ENCODE measurements at regions not wholly inside any gene's neighbourhood (a gene's known extent, or its start where the extent isn't known, plus 50 kb on each side); places are given as distances from the start of the nearest gene placed in this dataset.
A peak's percentile ranks its signal among the peaks of the same experiment; 100 is the strongest.

- no peak for DNase-seq (ENCODE audit: low read depth)
Measured at GRCh38 chr1:216883518-216883917, 160.3 kb upstream of the ESRRG start.

GRCh38 chr1:216881695-216882094, 158.5 kb upstream of the ESRRG start:
- DNase-seq (ENCODE audit: low read depth) = no peak

- no peak for DNase-seq (ENCODE audit: low read depth)
Measured at GRCh38 chr1:216866714-216867113, 143.5 kb upstream of the ESRRG start.

- no peak for DNase-seq (ENCODE audit: low read depth)
Measured at GRCh38 chr1:216855810-216856209, 132.6 kb upstream of the ESRRG start.

GRCh38 chr1:216854836-216855484, 131.7 kb upstream of the ESRRG start:
- no peak for DNase-seq (ENCODE audit: low read depth)

- no peak for DNase-seq (ENCODE audit: low read depth)
Measured at GRCh38 chr1:216851073-216851472, 127.8 kb upstream of the ESRRG start.

GRCh38 chr1:216849146-216849545, 125.9 kb upstream of the ESRRG start:
- DNase-seq (ENCODE audit: low read depth) = no peak

GRCh38 chr1:216847397-216848036, 124.3 kb upstream of the ESRRG start:
- DNase-seq (ENCODE audit: low read depth) = peak; percentile 51

- DNase-seq (ENCODE audit: low read depth) = no peak
Measured at GRCh38 chr1:216846339-216846738, 123.1 kb upstream of the ESRRG start.

- no peak for DNase-seq (ENCODE audit: low read depth)
Measured at GRCh38 chr1:216843409-216843808, 120.2 kb upstream of the ESRRG start.

GRCh38 chr1:216841165-216841564, 117.9 kb upstream of the ESRRG start:
- DNase-seq (ENCODE audit: low read depth) = no peak

- DNase-seq (ENCODE audit: low read depth) = no peak
Measured at GRCh38 chr1:216836316-216836715, 113.1 kb upstream of the ESRRG start.

GRCh38 chr1:216833509-216833908, 110.3 kb upstream of the ESRRG start:
- no peak for DNase-seq (ENCODE audit: low read depth)

GRCh38 chr1:216832192-216832591, 109.0 kb upstream of the ESRRG start:
- DNase-seq (ENCODE audit: low read depth) = no peak

- no peak for DNase-seq (ENCODE audit: low read depth)
Measured at GRCh38 chr1:216830424-216831210, 107.4 kb upstream of the ESRRG start.

- no peak for DNase-seq (ENCODE audit: low read depth)
Measured at GRCh38 chr1:216827251-216827650, 104.0 kb upstream of the ESRRG start.

GRCh38 chr1:216826646-216827045, 103.4 kb upstream of the ESRRG start:
- DNase-seq (ENCODE audit: low read depth) = no peak

- no peak for DNase-seq (ENCODE audit: low read depth)
Measured at GRCh38 chr1:216826214-216826613, 103.0 kb upstream of the ESRRG start.

- no peak for DNase-seq (ENCODE audit: low read depth)
Measured at GRCh38 chr1:216825557-216825956, 102.3 kb upstream of the ESRRG start.

GRCh38 chr1:216824511-216824910, 101.3 kb upstream of the ESRRG start:
- no peak for DNase-seq (ENCODE audit: low read depth)

GRCh38 chr1:216823731-216824130, 100.5 kb upstream of the ESRRG start:
- DNase-seq (ENCODE audit: low read depth) = no peak

- no peak for DNase-seq (ENCODE audit: low read depth)
Measured at GRCh38 chr1:216822480-216822879, 99.3 kb upstream of the ESRRG start.

- no peak for DNase-seq (ENCODE audit: low read depth)
Measured at GRCh38 chr1:216820345-216820744, 97.1 kb upstream of the ESRRG start.
